GM23248 (cell line): ENCODE measurements at regions not wholly inside any gene's neighbourhood (a gene's known extent, or its start where the extent isn't known, plus 50 kb on each side); places are given as distances from the start of the nearest gene placed in this dataset.

Experiments used
- EZH2 ChIP-seq: fragments of 200-600 bp; sonication (generic); IDR thresholded peaks from 2 replicates; pipeline ENCODE4 v1.6.1; 2018; ENCODE audit warnings: antibody characterized with exemption, mild to moderate bottlenecking; ENCODE audit not compliant: insufficient read depth, poor library complexity, severe bottlenecking
- EZH2phosphoT487 ChIP-seq: fragments of 200-600 bp; sonication (generic); IDR thresholded peaks from 2 replicates; pipeline ENCODE4 v1.6.1; 2018; ENCODE audit warnings: antibody characterized with exemption, moderate library complexity, mild to moderate bottlenecking, low read depth; ENCODE audit not compliant: insufficient read depth

DNA sequence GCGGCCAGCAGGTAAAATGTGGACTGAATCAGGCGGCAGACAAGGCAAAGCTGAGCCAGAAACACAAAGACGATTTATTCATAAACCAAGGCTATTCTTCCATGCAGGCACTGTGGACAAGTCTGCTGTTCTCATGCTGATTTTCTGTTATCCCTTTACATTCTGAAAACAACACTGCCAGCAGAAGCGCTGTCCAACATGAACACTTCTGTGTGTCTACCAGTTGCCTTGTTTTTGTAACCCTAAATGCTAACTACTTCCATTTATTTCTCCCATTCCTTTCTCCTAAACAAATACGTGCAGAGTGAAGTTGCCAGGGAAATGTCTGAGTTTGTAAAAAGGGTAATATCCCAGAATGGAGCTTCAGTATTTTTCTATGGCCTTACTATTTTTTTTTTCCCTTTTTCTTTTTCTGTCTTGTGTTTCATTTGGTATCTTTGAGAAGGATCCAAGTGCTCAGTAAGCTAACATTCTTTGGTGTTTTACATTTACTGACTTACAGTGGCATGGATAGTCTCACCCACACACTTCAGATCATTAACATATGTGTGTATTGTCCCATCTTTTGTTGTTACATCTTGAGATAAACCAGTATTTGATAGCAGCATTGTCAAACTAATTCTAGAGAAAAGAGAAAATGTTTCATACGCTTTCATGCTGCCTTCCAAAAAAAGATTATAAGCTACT is 1308.9 kb upstream of the MAP3K7 start:
- TF ChIP-seq EZH2phosphoT487 (no peak), EZH2 (no peak)
